ENCODE measurements at regions not wholly inside any gene's neighbourhood (a gene's known extent, or its start where the extent isn't known, plus 50 kb on each side); places are given as distances from the start of the nearest gene placed in this dataset.

- 88% methylated on average over 1 of the region's 1 CpG; no CpG with 5 or more reads in 1 of the 2 donors for WGBS, 2 donors
- Histone ChIP-seq H3K36me3 (no peaks in the 10 kb centered on the region), H3K4me1 (no peaks in the 10 kb centered on the region), H3K4me3 (no peak overlapping the region), H3K9me3 (no peaks in the 10 kb centered on the region), H3K27me3 (no peaks in the 10 kb centered on the region), H3K27ac (no peak overlapping the region)
- TF ChIP-seq CTCF (IDR thresholded peaks at IDR 0.05) (no peak), POLR2A (IDR thresholded peaks at IDR 0.05) (no peak), EP300 (IDR thresholded peaks at IDR 0.05) (no peak), POLR2AphosphoS5 (IDR thresholded peaks at IDR 0.05) (no peak)
- no peak for DNase-seq
- ATAC-seq (ENCODE audit: low FRiP score in 2 of 2), result no peak
Observed at GRCh38 chrX:943035-943434, 269.4 kb downstream of the CRLF2 start.

- 59 to 74% methylated on average over 4 to 9 of the region's 9 CpGs for WGBS, 2 donors
- TF ChIP-seq POLR2A (IDR thresholded peaks at IDR 0.05) (no peak), CTCF (IDR thresholded peaks at IDR 0.05) (no peak), EP300 (IDR thresholded peaks at IDR 0.05) (no peak), POLR2AphosphoS5 (IDR thresholded peaks at IDR 0.05) (no peak)
- H3K27ac ChIP-seq, result no peak overlapping the region
- H3K9me3 ChIP-seq, result no peaks in the 10 kb centered on the region
- DNase-seq (no peak), ATAC-seq (ENCODE audit: low FRiP score in 2 of 2) (no peak)
- H3K36me3 ChIP-seq, result no peaks in the 10 kb centered on the region
- no peak overlapping the region for H3K4me3 ChIP-seq
- no peaks in the 10 kb centered on the region for H3K27me3 ChIP-seq
- H3K4me1 ChIP-seq, result no peaks in the 10 kb centered on the region
Observed at GRCh38 chrX:940691-941090, 271.8 kb downstream of the CRLF2 start.

GRCh38 chrX:936979-937769, 275.3 kb downstream of the CRLF2 start:
- Histone ChIP-seq H3K9me3 (no peaks in the 10 kb centered on the region), H3K4me1 (no peaks in the 10 kb centered on the region), H3K27me3 (no peaks in the 10 kb centered on the region), H3K36me3 (no peaks in the 10 kb centered on the region), H3K4me3 (no peak overlapping the region), H3K27ac (no peak overlapping the region)
- TF ChIP-seq CTCF (IDR thresholded peaks at IDR 0.05) (no peak), POLR2A (IDR thresholded peaks at IDR 0.05) (no peak), EP300 (IDR thresholded peaks at IDR 0.05) (no peak)
- DNase-seq, result no peak
- WGBS, 2 donors, result 67 to 68% methylated on average over 26 of the region's 26 CpGs
- no peak for ATAC-seq (ENCODE audit: low FRiP score in 2 of 2)

- no peak overlapping the region for H3K27ac ChIP-seq
- no peaks in the 10 kb centered on the region for H3K36me3 ChIP-seq
- no peaks in the 10 kb centered on the region for H3K27me3 ChIP-seq
- H3K4me3 ChIP-seq, result no peak overlapping the region
- WGBS, 2 donors, result 79 to 84% methylated on average over 11 of the region's 11 CpGs
- ATAC-seq (ENCODE audit: low FRiP score in 2 of 2), result no peak
- DNase-seq, result no peak
- peaks cover 0 to 3% (median 0%) of the 10 kb centered on the region in 4 donors for H3K9me3 ChIP-seq
- TF ChIP-seq POLR2A (IDR thresholded peaks at IDR 0.05) (no peak), EP300 (IDR thresholded peaks at IDR 0.05) (no peak), POLR2AphosphoS5 (IDR thresholded peaks at IDR 0.05) (no peak), CTCF (IDR thresholded peaks at IDR 0.05) (no peak)
- H3K4me1 ChIP-seq, result no peaks in the 10 kb centered on the region
Observed at GRCh38 chrX:933611-934010, 278.8 kb downstream of the CRLF2 start.

- no peak for TF ChIP-seq EP300 (IDR thresholded peaks at IDR 0.05)
- TF ChIP-seq POLR2A (IDR thresholded peaks at IDR 0.05), result no peak
- TF ChIP-seq POLR2AphosphoS5 (IDR thresholded peaks at IDR 0.05), result no peak
- TF ChIP-seq CTCF (IDR thresholded peaks at IDR 0.05), result no peak
Observed at GRCh38 chrX:928606-929005, 283.8 kb downstream of the CRLF2 start.

More at GRCh38 chrX:928606-929005, 283.8 kb downstream of the CRLF2 start:
- no peak overlapping the region for H3K27ac ChIP-seq
- H3K36me3 ChIP-seq, result no peaks in the 10 kb centered on the region
- DNase-seq (no peak), ATAC-seq (ENCODE audit: low FRiP score in 2 of 2) (no peak)
- no peaks in the 10 kb centered on the region for H3K27me3 ChIP-seq
- no peak overlapping the region for H3K4me3 ChIP-seq
- no peaks in the 10 kb centered on the region for H3K4me1 ChIP-seq
- H3K9me3 ChIP-seq, result peaks cover 0 to 3% (median 0%) of the 10 kb centered on the region in 4 donors
- WGBS, 2 donors, result 65 to 66% methylated on average over 4 of the region's 4 CpGs

All from upper lobe of left lung (tissue), 6 donors.